ENCODE measurements at regions not wholly inside any gene's neighbourhood (a gene's known extent, or its start where the extent isn't known, plus 50 kb on each side); places are given as distances from the start of the nearest gene placed in this dataset.
A peak's percentile ranks its signal among the peaks of the same experiment; 100 is the strongest.

DNA sequence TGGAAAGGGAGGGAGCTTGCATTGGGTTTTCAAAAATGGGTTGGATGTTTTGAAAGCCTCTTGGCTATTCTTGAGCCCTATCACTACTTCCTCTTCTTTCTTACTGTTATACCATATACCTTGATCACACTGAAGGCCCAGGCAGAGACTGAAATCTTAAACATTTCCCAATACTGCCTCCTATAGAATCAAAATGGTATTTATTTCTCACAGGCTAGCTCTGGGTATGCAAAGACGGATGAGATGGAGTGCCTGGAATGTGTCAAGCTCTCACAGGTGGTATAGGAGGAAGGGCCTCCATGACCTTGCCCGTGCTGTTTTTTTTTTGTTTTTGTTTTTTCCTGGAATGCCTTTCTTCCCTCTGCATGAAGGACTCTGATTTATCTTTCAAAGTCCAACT lies 268.4 kb upstream of the USP24 start:
- Mint-ChIP-seq H3K36me3 (no peaks in the 10 kb centered on the region), H3K4me3 (no peak overlapping the region), H3K4me1 (no peaks in the 10 kb centered on the region), H3K27ac (no peak overlapping the region), H3K27me3 (peaks cover 0 to 4% of the 10 kb centered on the region in 2 donors), H3K9me3 (no peaks in the 10 kb centered on the region)
- ATAC-seq (replicated peaks) = no peak
- no peak for DNase-seq

DNA sequence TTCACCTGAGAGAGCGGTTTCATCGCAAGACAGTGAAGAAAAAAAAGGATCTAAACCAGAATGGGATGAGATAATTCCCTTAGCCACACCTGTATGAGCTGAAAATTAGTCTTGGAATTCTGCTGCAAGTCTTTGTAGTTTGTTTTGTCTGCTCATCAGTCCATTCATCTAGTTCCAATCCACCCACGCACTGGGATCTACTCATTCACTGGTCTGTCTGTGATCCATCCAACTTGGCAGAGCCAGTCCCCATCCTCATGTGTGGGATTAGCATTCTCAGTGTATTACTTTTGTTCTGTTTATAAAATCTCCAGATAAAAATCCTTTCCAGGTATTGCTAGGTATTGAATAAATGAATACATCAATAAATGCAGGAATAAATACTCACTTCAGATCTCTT lies 266.5 kb upstream of the USP24 start:
- Mint-ChIP-seq H3K27me3 (peaks cover 0 to 4% of the 10 kb centered on the region in 2 donors), H3K36me3 (no peaks in the 10 kb centered on the region), H3K27ac (no peak overlapping the region), H3K9me3 (no peaks in the 10 kb centered on the region), H3K4me3 (no peak overlapping the region), H3K4me1 (no peaks in the 10 kb centered on the region)
- ATAC-seq (replicated peaks) (no peak), DNase-seq (no peak)

DNA sequence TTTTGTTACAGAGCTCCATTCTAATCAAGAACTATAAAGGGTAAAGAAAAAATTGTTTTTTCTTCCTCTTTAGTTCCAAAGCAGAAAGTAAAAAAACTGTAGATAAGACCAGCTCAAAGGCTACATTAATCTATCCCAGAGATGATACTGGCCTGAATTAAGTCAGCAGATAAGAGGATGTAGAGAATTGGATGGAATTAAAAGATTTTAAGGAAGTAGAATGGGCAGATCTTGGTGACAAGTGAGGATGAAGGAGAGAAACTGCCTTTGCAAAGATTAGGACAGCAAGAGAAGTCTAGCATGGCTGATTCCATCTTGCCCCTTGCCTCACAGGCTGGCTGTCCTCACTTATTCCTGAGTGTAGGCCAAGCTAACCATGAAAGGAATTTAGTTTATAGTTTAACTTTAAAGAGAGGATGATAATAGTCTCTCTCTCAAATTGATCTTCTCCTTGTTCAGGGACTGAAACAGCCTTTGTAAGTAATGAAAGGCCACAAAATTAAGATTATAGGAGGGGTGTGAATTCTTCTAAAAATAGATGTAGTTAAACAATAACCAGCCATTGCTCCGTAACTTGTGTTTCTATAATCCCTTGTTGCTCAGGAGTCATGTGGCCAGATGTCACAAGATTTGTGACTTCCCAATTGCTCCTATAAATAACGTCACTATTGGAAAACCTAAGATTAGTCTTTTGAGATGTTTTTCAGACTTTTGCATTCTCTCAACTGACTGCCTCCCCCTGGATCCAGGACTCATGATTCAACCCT lies 265.0 kb upstream of the USP24 start:
- H3K36me3 Mint-ChIP-seq = no peaks in the 10 kb centered on the region
- DNase-seq = no peak
- ATAC-seq (replicated peaks) = no peak
- no peaks in the 10 kb centered on the region for H3K4me1 Mint-ChIP-seq
- no peaks in the 10 kb centered on the region for H3K9me3 Mint-ChIP-seq
- peaks cover 8 to 11% of the 10 kb centered on the region in 2 donors for H3K27me3 Mint-ChIP-seq
- no peak overlapping the region for H3K4me3 Mint-ChIP-seq
- peak overlapping the region; percentile 9 for H3K27ac Mint-ChIP-seq

DNA sequence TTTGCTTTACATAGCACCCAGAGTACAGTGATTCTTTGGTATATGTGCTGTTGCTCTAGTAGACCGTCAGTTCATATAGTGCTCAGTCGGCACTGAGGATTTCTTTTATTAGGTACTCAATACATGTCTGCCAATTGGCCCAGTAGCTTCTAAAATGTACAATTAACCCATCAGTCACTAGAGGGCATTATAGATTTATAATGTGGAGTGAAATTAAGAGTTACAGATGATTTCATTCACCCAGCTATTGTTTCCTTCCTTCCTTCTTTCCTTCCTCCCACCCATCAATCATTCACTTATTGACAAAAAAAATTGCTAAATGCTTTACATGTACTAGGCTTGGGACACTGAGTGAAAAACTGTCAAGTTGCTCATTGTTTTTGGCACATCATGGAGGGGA lies 263.6 kb upstream of the USP24 start:
- H3K27me3 Mint-ChIP-seq = peaks cover 8 to 17% of the 10 kb centered on the region in 2 donors
- no peaks in the 10 kb centered on the region for H3K4me1 Mint-ChIP-seq
- H3K9me3 Mint-ChIP-seq = no peaks in the 10 kb centered on the region
- no peak overlapping the region for H3K27ac Mint-ChIP-seq
- ATAC-seq (replicated peaks) (no peak), DNase-seq (no peak)
- H3K4me3 Mint-ChIP-seq = no peak overlapping the region
- H3K36me3 Mint-ChIP-seq = no peaks in the 10 kb centered on the region

DNA sequence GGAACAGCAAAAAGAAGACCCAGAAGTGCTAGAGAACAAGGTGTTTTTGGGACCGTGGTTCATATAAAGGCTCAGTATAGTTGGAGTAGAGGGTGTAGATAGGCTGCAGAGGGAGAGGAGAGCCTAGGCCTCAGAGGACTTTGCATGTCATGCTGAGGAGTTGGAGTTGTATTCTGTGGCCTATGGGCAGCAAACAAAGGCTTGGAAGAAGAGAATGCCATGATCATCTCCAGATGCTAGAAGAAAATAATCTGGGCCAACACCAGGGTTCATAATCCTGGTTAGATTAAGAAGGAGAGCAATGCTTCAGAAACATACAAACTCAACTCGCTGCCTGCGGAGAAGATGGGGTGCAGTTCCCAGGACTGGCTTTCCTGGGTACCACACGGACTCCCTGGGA lies 262.8 kb upstream of the USP24 start:
- Mint-ChIP-seq H3K36me3 (no peaks in the 10 kb centered on the region), H3K27me3 (peaks cover 15 to 22% of the 10 kb centered on the region in 2 donors), H3K4me1 (no peaks in the 10 kb centered on the region), H3K9me3 (no peaks in the 10 kb centered on the region), H3K4me3 (no peak overlapping the region), H3K27ac (no peak overlapping the region)
- no peak for DNase-seq
- no peak for ATAC-seq (replicated peaks)

DNA sequence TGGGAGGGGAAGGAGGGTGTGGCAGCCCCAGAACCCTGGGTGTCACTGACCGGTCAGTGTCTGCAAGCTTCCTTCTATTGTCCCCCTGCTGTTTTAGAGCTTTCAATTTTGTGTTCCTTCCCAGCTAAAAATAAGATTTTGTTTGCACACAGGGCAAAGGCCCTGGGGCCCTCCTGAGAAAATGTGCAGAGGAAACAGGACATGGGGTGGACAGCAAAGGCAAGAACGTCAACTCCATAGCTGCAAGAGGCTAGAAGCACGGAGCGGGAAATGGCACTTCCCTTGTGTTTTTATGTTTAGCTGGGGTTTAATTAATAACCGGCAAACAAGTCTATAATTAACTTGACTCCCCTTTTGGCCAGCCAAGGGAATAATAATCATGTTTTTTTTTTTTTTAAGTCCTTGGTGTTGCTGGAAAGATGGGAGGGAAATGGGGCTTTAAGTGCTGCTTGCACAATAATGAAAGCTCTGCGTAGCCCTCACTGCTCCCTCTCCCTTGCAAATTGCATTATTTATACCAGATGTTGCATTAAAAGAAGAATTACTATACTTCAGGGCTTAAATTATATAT lies 261.4 kb upstream of the USP24 start:
- Mint-ChIP-seq H3K9me3 (no peaks in the 10 kb centered on the region), H3K4me1 (no peaks in the 10 kb centered on the region), H3K4me3 (no peak overlapping the region), H3K27me3 (peaks cover 20 to 23% of the 10 kb centered on the region in 2 donors), H3K27ac (no peak overlapping the region), H3K36me3 (no peaks in the 10 kb centered on the region)
- DNase-seq = no peak
- no peak for ATAC-seq (replicated peaks)

DNA sequence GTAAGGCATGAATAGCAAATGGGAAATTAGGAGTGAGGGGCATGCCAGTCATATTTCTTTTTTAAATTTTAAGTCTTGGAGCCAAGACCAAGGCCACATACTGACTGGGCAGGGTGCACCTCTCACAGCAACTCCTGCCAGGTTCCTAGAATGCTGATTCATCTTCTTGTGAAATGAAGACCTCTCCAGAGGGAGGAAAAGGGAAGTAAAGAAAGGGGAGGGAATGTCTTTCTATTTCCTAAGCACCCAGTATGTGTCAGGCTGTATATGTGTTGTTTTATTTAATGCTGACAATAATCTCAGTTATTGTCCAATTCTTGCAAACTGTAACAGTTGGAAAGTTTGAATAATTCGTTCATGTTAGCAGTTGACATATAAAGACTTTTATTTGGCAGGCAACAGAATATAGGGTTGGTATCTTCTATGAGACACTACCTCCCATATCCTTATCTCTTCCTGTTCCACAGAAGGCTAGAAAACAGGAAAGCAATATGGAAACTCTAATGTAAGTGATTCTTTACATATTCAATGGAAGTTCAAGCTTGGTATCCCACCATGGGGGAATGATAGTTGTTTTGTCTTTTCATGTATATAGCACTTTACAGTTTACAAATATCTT lies 259.1 kb upstream of the USP24 start:
- H3K4me3 Mint-ChIP-seq = no peak overlapping the region
- ATAC-seq (replicated peaks) = no peak
- peaks cover 20 to 23% of the 10 kb centered on the region in 2 donors for H3K27me3 Mint-ChIP-seq
- no peaks in the 10 kb centered on the region for H3K4me1 Mint-ChIP-seq
- no peaks in the 10 kb centered on the region for H3K9me3 Mint-ChIP-seq
- DNase-seq = no peak
- no peaks in the 10 kb centered on the region for H3K36me3 Mint-ChIP-seq
- H3K27ac Mint-ChIP-seq = no peak overlapping the region

DNA sequence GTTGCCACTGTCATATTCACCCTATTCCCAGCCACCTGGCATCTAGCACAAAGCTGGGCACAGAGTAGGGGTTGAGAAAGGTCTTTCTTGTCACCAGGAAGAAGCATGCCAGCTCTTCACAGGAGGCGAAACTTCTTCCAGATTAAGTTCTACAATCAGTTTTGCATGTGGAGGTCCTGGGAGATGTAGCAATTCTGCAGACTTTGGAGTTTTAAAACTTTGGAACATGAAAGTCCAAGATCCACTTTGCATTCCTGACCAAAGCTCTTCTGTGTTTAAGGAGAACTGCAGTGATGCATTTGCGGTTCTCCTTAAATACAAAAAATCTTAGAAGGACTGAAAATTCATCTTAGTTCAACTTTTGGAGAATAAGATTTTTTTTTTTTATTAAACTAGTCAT lies 258.5 kb upstream of the USP24 start:
- no peak for ATAC-seq (replicated peaks)
- H3K4me1 Mint-ChIP-seq = no peaks in the 10 kb centered on the region
- H3K9me3 Mint-ChIP-seq = no peaks in the 10 kb centered on the region
- H3K36me3 Mint-ChIP-seq = no peaks in the 10 kb centered on the region
- peaks cover 19 to 20% of the 10 kb centered on the region in 2 donors for H3K27me3 Mint-ChIP-seq
- no peak overlapping the region for H3K27ac Mint-ChIP-seq
- H3K4me3 Mint-ChIP-seq = no peak overlapping the region
- DNase-seq = no peak

DNA sequence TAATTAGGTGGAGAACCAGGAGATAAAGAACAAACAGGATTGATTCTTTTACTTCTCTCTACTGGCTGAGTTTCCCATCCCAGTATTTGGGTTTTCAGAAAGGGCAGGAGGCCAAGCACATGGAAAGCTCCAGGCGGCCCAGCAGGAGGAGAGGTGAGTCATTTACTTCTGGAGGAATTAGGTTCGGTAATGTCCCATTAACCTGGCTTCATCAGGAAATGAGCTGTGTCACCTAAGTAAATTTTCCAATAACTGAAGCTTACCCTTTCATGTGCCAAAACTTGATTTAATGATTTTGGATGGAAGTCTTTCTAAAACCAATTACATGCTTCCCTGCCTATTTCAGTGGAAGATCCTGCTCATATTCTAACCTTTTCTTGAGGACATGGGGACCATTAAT lies 257.6 kb upstream of the USP24 start:
- H3K27ac Mint-ChIP-seq = no peak overlapping the region
- no peaks in the 10 kb centered on the region for H3K4me1 Mint-ChIP-seq
- no peaks in the 10 kb centered on the region for H3K9me3 Mint-ChIP-seq
- no peak for ATAC-seq (replicated peaks)
- H3K36me3 Mint-ChIP-seq = no peaks in the 10 kb centered on the region
- H3K4me3 Mint-ChIP-seq = no peak overlapping the region
- DNase-seq = no peak
- peaks cover 19 to 20% of the 10 kb centered on the region in 2 donors for H3K27me3 Mint-ChIP-seq

DNA sequence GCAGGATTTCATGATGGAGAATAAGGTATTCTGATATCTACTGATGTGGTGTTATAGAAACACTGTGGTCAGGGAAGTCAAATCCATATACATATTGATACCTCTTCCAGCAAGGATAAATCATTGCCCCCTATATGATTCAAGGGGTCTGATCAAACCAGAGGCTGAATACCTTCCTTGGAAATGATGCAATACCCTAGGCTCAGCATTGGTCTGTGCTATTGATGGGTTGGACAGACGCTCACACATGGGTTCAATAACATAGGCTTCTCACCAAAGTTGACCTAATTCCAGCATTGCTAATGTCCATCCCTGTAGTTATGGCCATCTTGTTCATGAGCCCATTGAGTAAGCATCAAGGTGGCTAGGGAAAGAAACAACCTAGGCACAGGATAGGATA lies 257.0 kb upstream of the USP24 start:
- Mint-ChIP-seq H3K27ac (no peak overlapping the region), H3K4me3 (no peak overlapping the region), H3K9me3 (no peaks in the 10 kb centered on the region), H3K4me1 (no peaks in the 10 kb centered on the region), H3K27me3 (peaks cover 19 to 20% of the 10 kb centered on the region in 2 donors), H3K36me3 (no peaks in the 10 kb centered on the region)
- ATAC-seq (replicated peaks) = no peak
- no peak for DNase-seq

DNA sequence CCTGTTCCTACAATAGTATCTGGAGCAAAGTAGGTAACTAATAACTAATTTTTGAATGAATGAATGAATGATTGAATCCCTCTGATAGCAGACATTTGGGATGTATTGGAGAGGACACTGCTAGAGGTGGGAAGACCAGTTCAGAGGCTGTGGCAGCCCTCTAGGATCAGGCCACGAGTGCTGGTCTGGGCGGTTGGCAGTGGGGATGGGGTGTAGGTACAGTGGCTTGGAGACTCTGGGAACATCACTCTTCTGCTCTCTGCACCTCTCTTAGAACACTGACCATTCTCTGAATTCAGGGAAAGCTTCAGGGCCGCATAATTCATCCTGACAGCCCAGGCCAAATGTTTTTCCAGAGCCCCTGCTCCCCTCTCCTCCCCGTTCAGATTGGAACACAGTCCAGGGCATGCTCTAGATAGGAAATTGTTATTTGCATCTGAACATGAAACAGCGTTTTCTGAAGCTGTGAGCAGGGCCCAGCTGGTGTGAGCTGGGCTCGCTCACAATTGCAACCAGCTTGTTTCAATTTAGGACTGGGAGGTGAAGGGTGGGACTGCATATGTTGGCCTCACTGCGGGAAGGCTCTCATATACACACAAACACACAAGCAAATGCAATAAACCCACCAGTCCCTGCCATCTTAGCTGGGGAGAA lies 253.1 kb upstream of the USP24 start:
- H3K27ac Mint-ChIP-seq = no peak overlapping the region
- no peak overlapping the region for H3K4me3 Mint-ChIP-seq
- H3K36me3 Mint-ChIP-seq = no peaks in the 10 kb centered on the region
- H3K27me3 Mint-ChIP-seq = peaks cover 4 to 9% of the 10 kb centered on the region in 2 donors
- DNase-seq (no peak), ATAC-seq (replicated peaks) (no peak)
- H3K9me3 Mint-ChIP-seq = no peaks in the 10 kb centered on the region
- H3K4me1 Mint-ChIP-seq = no peaks in the 10 kb centered on the region

DNA sequence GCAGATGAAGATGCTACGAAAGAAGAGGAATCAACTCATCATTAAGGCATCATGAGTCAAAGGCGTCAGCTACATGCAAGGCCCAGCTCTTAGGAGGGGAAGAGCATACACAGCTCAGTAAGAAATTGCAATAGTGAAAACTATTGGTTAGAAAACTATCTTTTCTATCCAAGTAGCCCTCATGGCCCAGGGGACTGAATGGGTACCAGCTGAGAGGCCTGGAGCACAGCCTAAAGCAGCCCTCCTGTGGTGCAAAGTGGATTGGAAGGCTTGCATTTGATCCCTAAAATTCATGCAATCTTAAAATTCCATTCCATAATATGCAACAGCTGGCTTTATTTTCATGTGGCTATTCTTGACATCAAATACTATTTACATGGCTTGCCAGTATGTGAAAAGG lies 251.8 kb upstream of the USP24 start:
- ATAC-seq (replicated peaks) (no peak), DNase-seq (no peak)
- no peak overlapping the region for H3K4me3 Mint-ChIP-seq

DNA sequence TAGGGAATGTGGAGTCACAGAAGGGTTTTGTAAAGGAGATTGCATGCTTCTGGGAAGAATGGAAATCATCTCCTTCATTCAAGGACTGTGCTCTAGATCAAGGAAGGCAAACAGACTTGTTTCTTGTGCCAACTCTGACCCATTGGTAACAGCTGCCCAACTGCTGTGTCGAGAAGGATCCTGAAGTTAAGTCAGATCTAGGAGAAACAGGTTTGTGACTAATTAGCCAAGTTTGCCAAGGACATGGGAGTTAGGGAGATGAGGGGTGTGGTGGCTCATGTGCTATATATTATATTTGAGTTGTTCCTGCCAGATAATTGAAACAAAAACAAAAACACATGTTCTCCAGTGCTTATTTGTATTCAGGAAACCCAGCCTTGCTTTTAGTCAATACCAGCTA lies 251.2 kb upstream of the USP24 start:
- Mint-ChIP-seq H3K4me3 (no peak overlapping the region), H3K27me3 (no peaks in the 10 kb centered on the region), H3K27ac (no peak overlapping the region), H3K4me1 (no peaks in the 10 kb centered on the region), H3K9me3 (no peaks in the 10 kb centered on the region), H3K36me3 (no peaks in the 10 kb centered on the region)
- ATAC-seq (replicated peaks) = no peak
- DNase-seq = no peak

More for the DNA sequence above, 251.8 kb upstream of the USP24 start:
- H3K27ac Mint-ChIP-seq = no peak overlapping the region
- no peaks in the 10 kb centered on the region for H3K27me3 Mint-ChIP-seq
- H3K9me3 Mint-ChIP-seq = no peaks in the 10 kb centered on the region
- no peaks in the 10 kb centered on the region for H3K4me1 Mint-ChIP-seq
- H3K36me3 Mint-ChIP-seq = no peaks in the 10 kb centered on the region

DNA sequence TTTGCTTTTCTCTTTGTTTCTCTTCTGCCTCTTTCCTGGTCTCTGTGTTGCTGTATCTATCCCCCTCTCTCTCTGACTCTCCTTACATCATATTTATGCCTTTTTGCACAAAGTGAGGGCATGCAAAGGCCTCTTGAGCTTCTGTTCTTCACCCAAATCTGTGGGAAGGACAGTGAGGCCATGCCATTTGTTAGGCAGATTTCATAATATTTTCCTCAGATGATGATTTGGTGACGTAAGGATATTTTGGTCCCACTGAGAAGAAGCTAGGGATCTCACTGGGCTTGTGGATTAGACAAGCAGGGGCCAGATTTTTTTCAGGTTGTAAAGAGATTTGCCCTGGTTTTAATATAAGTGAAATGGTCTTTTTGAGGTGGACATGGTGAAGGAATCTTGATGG lies 249.4 kb upstream of the USP24 start:
- Mint-ChIP-seq H3K4me1 (no peaks in the 10 kb centered on the region), H3K36me3 (no peaks in the 10 kb centered on the region), H3K9me3 (peaks cover 0 to 2% of the 10 kb centered on the region in 2 donors), H3K27me3 (no peaks in the 10 kb centered on the region), H3K27ac (no peak overlapping the region), H3K4me3 (no peak overlapping the region)
- no peak for DNase-seq
- no peak for ATAC-seq (replicated peaks)
